ENCODE measurements at regions not wholly inside any gene's neighbourhood (a gene's known extent, or its start where the extent isn't known, plus 50 kb on each side); places are given as distances from the start of the nearest gene placed in this dataset.

DNA sequence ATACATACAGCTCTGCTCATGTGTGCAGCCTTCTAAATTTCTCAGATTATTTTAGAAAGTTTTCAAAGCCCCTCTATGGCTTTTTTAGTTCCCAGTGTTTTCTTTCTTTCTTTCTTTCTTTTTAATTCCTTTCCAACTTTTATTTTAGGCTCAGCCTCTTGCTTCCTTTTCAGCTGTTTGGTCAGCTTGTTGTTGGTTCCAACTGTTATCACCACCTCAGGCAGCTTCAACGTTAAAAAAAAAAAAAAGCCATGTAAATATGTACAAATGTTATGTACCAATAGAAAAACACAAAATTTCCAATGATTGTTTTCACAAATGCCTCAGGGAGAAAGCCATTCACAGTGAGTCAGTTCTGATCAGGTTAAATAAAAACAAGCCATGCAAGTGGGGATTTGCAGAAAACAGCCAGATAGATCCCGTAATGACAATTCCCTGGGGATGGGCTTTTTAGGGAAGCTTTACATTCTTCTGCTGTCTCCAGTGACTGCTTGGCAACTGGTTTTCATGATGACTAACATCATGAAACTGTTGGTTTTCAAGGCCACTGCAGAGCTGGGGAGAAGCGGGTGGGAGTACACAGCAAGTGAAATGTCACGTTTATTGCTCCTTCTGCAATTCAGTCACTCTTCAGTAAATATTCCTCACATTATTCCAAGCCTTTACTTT lies 908.4 kb downstream of the EPHA3 start:
- POLR2A ChIA-PET, result no interaction called here
- H2AFZ ChIP-seq (ENCODE audit: low read depth, low read length), result no peak overlapping the region
- FAIRE-seq (no peak), DNase-seq (ENCODE audit: low read depth, low spot score) (no peak)
- H3K9me3 ChIP-seq (replicated peaks; ENCODE audit: control insufficient read depth, insufficient read depth, low read length), result peaks cover 5% of the 10 kb centered on the region
- H3K9ac ChIP-seq (replicated peaks; ENCODE audit: extremely low read depth, insufficient read depth, low read length), result no peak overlapping the region
- CTCF ChIA-PET, result no interaction called here
- no peak overlapping the region for H3K27ac ChIP-seq (ENCODE audit: insufficient read depth, low read depth, low read length)
- intact Hi-C loops (cut with micrococcal nuclease), result no loop called here
- H4K20me1 ChIP-seq (replicated peaks; ENCODE audit: control insufficient read depth, extremely low read depth, insufficient read depth, low read length), result no peaks in the 10 kb centered on the region
- H3K9me1 ChIP-seq (replicated peaks; ENCODE audit: control insufficient read depth, extremely low read depth, insufficient read depth, low read length), result no peaks in the 10 kb centered on the region
- dilution Hi-C loops (cut with MboI; ENCODE audit: extremely low pct_ligation_motif_present, low sequenced_read_pairs), result no loop called here
- no peaks in the 10 kb centered on the region for H3K27me3 ChIP-seq (ENCODE audit: control insufficient read depth in 2 of 2, insufficient read depth in 2 of 2, low read length in 2 of 2)
- no TSS peak for BruUV-seq (replicated peaks)
- H3K4me2 ChIP-seq (ENCODE audit: insufficient read depth, low read length), result no peak overlapping the region
- no peaks in the 10 kb centered on the region for H3K79me2 ChIP-seq (ENCODE audit: control insufficient read depth, insufficient read depth, low read length)
- no peaks in the 10 kb centered on the region for H3K4me1 ChIP-seq (ENCODE audit: control insufficient read depth, extremely low read depth, insufficient read depth, low read length)
- no peaks in the 10 kb centered on the region for H3K36me3 ChIP-seq (ENCODE audit: control insufficient read depth in 2 of 2, extremely low read depth in 1 of 2, insufficient read depth in 2 of 2, low read length in 2 of 2)
- no peak overlapping the region for H3K4me3 ChIP-seq (replicated peaks in 1 of 3; ENCODE audit: insufficient read depth in 1 of 3, low read depth in 1 of 3, low read length in 3 of 3)
- TF ChIP-seq JUN (IDR thresholded peaks at IDR 0.05; ENCODE audit: borderline replicate concordance, insufficient read depth, insufficient read length, low read depth) (no peak), EZH2 (IDR thresholded peaks at IDR 0.05; ENCODE audit: borderline replicate concordance, low read depth, low read length, severe bottlenecking) (no peak), CTCF (IDR thresholded peaks at IDR 0.05; ENCODE audit: extremely low read depth in 1 of 2, insufficient read depth in 1 of 2, low read depth in 1 of 2, low read length in 2 of 2) (no peak), FOS (IDR thresholded peaks at IDR 0.05; ENCODE audit: borderline replicate concordance, insufficient read depth, low read length) (no peak), GATA2 (IDR thresholded peaks at IDR 0.05; ENCODE audit: insufficient read depth, insufficient read length, low read depth, low read length) (no peak), MYC (IDR thresholded peaks at IDR 0.05; ENCODE audit: low read depth, low read length) (no peak), POLR2A (IDR thresholded peaks at IDR 0.05; ENCODE audit: low read depth, low read length) (no peak), POLR2AphosphoS5 (IDR thresholded peaks at IDR 0.05; ENCODE audit: insufficient read depth, low read depth, low read length) (no peak)
- TF ChIP-seq, protein P1, sequence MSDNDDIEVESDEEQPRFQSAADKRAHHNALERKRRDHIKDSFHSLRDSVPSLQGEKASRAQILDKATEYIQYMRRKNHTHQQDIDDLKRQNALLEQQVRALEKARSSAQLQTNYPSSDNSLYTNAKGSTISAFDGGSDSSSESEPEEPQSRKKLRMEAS (IDR thresholded peaks at IDR 0.05; ENCODE audit: insufficient read depth, insufficient read length), result no peak

Measured in endothelial cell of umbilical vein (primary cell).